HCT116 (cell line): ENCODE measurements at regions not wholly inside any gene's neighbourhood (a gene's known extent, or its start where the extent isn't known, plus 50 kb on each side); places are given as distances from the start of the nearest gene placed in this dataset.

Experiments used
- ELF1 ChIP-seq: IDR thresholded peaks from 2 replicates; pipeline ENCODE4 v1.6.1; 2012; ENCODE audit warnings: low read depth, borderline replicate concordance
- EZH2phosphoT487 ChIP-seq: fragments of 200-600 bp; IDR thresholded peaks from 2 replicates; pipeline ENCODE4 v1.6.1; 2018; ENCODE audit warnings: antibody characterized with exemption, borderline replicate concordance
- POLR2A ChIP-seq: IDR thresholded peaks from 2 replicates; pipeline ENCODE4 v1.7.0; 2011; ENCODE audit warnings: borderline replicate concordance; ENCODE audit not compliant: insufficient read depth, insufficient read length; ENCODE audit errors: extremely low read depth
- POLR2AphosphoS5 ChIP-seq: IDR thresholded peaks from 2 replicates; pipeline ENCODE4 v1.6.1; 2011; ENCODE audit warnings: mild to moderate bottlenecking, low read depth, low read length, moderate library complexity
- RAD21 ChIP-seq: IDR thresholded peaks from 2 replicates; pipeline ENCODE4 v1.6.1; 2012; ENCODE audit warnings: low read depth, mild to moderate bottlenecking
- ZNF274 ChIP-seq: fragments of 200-500 bp; sonication (Bioruptor generic); IDR thresholded peaks from 2 replicates; pipeline ENCODE4 v1.6.1; 2014; ENCODE audit warnings: mild to moderate bottlenecking, low read depth, low read length, inconsistent platforms
- TF ChIP-seq, protein P1 (sequence below), 3 experiments: fragments of 200-600 bp in 1 of 3; sonication (generic) in 1 of 3; IDR thresholded peaks in 2 of 3; conservative IDR thresholded peaks in 1 of 3; 2 replicates each; pipeline ENCODE4 v1.5.1; 2012 to 2017; ENCODE audit warnings: low read depth in 2 of 3, low read length in 2 of 3, antibody characterized with exemption in 1 of 3, borderline replicate concordance in 1 of 3, control low read depth in 1 of 3, mild to moderate bottlenecking in 1 of 3, mixed read lengths in 1 of 3, mixed run types in 1 of 3, moderate library complexity in 1 of 3; ENCODE audit not compliant: insufficient read depth in 1 of 3
- TF ChIP-seq, protein P2 (sequence below): IDR thresholded peaks from 2 replicates; pipeline ENCODE4 v1.6.1; 2011; ENCODE audit warnings: mild to moderate bottlenecking, low read length, moderate library complexity; ENCODE audit not compliant: insufficient replicate concordance; ENCODE audit errors: extremely low read depth

DNA sequence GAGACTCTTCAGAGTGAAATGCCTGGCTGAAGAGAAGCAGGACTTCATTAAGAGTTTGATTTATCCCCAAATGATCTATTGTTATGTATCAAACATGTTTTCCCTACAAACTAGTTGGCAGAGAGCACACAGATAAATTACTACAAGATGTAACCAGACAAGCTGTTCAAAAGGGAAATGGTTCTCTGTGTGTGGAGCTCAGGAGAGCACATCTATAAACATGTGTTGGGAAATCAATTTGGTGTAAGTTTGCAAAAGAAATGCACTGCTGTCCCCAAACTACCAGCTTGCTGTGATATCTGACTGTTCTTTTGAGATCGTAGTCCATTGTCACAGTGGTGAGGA, 159.2 kb downstream of the PAH start:
- no peak for TF ChIP-seq ZNF274
- TF ChIP-seq, protein P1, sequence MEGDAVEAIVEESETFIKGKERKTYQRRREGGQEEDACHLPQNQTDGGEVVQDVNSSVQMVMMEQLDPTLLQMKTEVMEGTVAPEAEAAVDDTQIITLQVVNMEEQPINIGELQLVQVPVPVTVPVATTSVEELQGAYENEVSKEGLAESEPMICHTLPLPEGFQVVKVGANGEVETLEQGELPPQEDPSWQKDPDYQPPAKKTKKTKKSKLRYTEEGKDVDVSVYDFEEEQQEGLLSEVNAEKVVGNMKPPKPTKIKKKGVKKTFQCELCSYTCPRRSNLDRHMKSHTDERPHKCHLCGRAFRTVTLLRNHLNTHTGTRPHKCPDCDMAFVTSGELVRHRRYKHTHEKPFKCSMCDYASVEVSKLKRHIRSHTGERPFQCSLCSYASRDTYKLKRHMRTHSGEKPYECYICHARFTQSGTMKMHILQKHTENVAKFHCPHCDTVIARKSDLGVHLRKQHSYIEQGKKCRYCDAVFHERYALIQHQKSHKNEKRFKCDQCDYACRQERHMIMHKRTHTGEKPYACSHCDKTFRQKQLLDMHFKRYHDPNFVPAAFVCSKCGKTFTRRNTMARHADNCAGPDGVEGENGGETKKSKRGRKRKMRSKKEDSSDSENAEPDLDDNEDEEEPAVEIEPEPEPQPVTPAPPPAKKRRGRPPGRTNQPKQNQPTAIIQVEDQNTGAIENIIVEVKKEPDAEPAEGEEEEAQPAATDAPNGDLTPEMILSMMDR (IDR thresholded peaks at IDR 0.05 in 2 of 3, conservative IDR thresholded peaks at IDR 0.05 in 1 of 3; ENCODE audit: borderline replicate concordance in 1 of 3, insufficient read depth in 1 of 3, low read depth in 2 of 3, low read length in 2 of 3): no peak
- no peak for TF ChIP-seq POLR2A
- no peak for TF ChIP-seq RAD21
- TF ChIP-seq ELF1: no peak
- no peak for TF ChIP-seq POLR2AphosphoS5
- TF ChIP-seq EZH2phosphoT487: no peak
- TF ChIP-seq, protein P2, sequence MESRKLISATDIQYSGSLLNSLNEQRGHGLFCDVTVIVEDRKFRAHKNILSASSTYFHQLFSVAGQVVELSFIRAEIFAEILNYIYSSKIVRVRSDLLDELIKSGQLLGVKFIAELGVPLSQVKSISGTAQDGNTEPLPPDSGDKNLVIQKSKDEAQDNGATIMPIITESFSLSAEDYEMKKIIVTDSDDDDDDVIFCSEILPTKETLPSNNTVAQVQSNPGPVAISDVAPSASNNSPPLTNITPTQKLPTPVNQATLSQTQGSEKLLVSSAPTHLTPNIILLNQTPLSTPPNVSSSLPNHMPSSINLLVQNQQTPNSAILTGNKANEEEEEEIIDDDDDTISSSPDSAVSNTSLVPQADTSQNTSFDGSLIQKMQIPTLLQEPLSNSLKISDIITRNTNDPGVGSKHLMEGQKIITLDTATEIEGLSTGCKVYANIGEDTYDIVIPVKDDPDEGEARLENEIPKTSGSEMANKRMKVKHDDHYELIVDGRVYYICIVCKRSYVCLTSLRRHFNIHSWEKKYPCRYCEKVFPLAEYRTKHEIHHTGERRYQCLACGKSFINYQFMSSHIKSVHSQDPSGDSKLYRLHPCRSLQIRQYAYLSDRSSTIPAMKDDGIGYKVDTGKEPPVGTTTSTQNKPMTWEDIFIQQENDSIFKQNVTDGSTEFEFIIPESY: no peak
